Activated CD4-positive, CD25-positive, alpha-beta regulatory T cell (primary cell): ENCODE measurements at regions not wholly inside any gene's neighbourhood (a gene's known extent, or its start where the extent isn't known, plus 50 kb on each side); places are given as distances from the start of the nearest gene placed in this dataset.

ENCODE experiments used
- DNase-seq, 4 experiments: peaks; one replicate each; lab custom pipeline; 2025; lab: John Stamatoyannopoulos, UW

DNA sequence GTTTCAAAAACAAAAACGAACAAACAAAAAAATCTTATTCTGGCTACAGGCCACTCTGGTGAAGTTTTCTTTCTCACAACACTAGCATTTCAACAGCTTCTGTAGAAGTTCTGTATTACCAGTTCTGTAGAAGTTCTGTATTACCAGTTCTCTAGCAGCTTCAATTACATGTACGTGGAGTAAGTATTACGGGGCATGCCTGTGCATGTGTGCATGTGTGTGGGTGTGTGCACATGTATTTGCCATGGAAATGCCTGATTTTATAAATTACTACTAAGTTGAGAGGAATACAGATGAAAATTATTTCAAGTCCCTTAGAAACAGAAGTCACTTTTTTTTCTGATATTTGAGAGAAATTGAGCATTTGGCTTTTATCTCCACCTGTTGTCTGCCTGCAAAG lies 414.2 kb downstream of the FOXO1 start:
- DNase-seq: no peak

DNA sequence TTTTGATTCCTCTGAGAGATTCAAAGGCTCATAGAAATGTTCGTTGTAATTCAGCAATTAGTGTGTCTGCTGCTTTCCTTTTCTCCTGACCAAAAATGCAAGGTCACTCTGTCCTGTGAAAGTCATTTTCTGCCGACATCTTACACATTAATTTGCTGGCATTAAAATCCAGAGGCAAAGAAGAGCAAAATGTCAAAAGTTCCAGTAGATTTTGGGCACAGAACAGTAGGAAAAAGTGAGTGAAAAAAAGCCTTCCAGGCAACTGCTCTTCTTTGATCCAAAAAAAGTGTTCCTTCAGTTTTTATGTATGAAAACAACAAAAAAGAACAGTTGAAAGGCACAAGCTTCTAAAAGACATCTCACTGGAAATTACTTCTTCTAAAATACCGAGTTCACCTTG lies 413.8 kb downstream of the FOXO1 start:
- DNase-seq: no peak

DNA sequence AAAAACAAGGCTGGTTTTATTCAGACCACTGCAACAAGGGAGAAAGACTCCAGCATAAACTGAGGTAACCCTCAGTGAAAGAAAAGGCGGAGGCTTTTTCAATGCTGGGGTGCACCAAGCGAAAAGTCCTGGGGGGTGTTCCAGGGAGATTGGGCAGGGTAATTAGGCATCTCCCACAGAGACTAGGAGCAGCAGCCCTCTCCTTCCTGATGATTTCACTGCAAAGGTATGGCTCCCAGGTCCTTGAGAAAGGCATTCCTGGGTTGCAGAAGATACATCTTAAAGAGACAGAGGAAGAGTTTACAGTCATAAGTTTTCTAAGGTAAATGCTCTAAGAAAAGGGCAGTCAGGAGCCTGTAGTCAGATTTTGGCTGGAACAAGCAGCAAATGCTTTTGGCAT lies 412.0 kb downstream of the FOXO1 start:
- DNase-seq: no peak

- DNase-seq: no peak
Measured at GRCh38 chr13:40255551-40255950, 410.9 kb downstream of the FOXO1 start.

GRCh38 chr13:40259899-40260298 lies 406.5 kb downstream of the FOXO1 start:
- no peak for DNase-seq

DNA sequence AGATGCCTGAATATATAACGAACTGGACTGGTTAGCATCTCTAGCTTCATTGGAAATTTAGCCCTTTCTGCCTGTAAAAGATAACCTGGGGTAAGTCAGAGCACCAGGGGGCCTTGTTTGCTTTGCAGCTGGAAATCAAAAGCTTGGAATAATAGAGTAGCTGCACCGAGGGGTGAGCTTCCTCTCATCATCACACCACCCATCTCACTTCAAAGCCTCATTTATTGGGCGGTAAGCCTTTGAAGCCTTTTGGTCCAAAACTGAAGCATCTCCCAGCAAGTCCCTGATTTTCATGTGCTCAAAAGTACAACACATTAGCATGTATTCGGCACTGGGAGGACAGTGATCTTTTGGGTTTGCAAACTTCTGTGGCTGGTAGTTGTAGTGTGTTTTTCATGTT lies 405.1 kb downstream of the FOXO1 start:
- DNase-seq: no peak

- DNase-seq: no peak
Measured at GRCh38 chr13:40261947-40262346, 404.5 kb downstream of the FOXO1 start.

DNA sequence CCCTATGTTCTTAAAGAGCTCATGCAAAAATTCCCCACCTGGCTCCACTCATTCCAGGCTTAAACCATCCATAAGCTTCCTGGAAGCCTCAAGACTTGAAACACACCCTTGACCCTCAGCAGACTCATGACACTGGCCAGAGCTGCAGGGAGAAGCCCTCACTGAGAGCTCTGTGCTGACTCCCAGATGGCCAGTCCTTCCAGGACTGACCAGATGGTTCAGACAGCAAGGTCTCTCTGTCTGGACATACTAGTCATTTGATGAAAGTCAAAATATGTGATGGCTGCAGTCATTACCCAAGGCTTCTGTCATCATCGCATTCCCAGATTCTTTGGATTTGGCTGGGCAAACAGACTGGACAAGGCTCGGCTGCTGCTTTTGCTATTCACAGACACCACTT lies 397.4 kb downstream of the FOXO1 start:
- DNase-seq: no peak

DNA sequence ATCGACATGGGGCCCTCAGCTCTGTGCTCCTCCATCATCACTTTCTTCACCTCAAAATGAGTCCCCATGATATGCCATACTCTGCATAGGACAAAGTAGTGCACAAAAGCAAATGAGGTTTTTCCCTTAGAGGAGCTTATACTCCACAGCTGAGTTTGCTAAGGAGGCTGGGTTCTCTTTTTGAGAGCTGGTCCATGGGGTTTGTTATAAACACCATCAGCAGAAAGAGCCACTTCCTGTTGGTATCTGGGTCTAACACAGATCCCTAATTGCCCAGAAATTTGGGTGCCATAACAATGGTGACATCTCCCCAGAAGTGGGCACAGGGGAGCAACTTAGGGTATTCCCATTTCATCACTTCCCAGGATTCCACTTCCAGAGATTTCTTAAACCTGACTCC lies 395.7 kb downstream of the FOXO1 start:
- DNase-seq: no peak

- no peak for DNase-seq
Measured at GRCh38 chr13:40271271-40271885, 395.1 kb downstream of the FOXO1 start.

- peak in 1 of 4 experiments; percentile 6 for DNase-seq
Measured at GRCh38 chr13:40271931-40272775, 394.3 kb downstream of the FOXO1 start.

GRCh38 chr13:40272776-40273139 lies 393.7 kb downstream of the FOXO1 start:
- no peak for DNase-seq

DNA sequence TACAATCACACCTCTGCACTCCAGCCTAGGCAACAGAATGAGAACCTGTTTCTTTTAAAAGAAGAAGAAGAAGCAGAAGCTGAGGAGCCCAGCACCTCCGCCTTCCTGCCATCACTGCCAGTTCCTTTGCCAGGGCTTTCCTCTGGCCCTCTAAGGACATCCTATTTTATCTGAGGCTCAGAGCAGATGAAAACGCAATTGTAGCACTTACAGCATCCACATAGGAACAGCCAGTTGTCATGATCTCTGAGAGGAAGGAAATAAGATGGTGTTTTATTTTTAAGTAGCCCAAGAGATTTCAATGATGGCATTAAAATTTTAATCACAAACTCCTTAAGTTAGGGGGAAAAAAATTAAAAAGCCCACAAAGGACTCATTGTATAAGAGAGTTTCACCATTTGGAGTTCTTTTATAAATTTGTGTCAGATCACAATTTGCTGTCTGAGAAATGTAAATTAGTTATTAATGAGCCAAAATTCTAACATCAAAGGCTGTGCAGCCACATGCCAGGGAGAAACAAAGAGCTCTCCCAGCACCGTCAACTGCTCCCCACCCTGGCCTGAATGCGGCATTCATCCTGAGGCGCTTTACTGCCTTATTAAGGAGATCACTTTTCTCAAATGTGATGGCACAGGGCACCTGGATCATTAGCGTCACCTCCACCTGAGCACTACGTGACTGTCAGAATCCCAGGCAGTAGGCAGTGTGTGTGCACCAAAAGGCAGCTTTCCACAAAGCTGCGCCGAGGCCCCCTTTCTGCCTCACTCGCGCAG lies 393.0 kb downstream of the FOXO1 start:
- no peak for DNase-seq

GRCh38 chr13:40274103-40274502 lies 392.3 kb downstream of the FOXO1 start:
- DNase-seq: no peak

DNA sequence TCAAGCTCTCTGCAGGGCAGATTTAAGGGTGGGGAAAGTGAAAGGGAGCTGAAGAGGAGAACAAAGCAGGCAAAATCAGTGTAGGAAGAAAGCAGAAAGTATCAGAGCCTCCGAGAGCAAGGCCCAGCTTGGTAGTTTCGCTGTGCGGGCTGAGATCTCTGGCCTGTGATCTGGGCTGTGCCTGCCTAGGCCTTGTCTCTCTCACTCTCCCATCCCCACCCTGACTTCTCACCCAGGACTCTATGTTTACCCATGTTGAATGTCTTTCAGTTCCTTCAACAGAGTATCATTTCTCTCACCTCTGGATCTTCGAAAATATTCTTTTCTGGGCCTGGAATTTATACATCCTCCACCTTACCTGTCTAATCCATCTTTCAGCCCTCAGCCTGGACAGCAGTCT lies 391.3 kb downstream of the FOXO1 start:
- DNase-seq: no peak

DNA sequence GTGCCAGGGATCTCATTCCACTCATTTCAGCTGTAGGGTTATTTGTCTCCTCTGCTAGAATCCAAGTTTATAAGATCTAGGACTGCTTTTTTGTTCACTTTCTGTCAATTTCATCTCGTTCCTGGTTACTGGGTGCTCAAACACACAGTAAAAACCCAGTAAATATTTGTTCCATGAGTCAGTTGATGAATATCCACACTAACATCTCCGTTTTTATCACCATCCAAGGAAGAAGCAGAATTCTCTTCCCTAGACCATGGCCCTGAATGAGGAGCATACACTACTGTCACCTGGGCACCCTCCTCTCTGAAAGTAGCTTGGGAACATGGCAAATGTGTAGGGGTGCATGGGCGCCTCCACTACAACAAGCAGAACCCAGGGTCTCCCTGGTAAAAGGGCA lies 390.8 kb downstream of the FOXO1 start:
- DNase-seq: no peak

DNA sequence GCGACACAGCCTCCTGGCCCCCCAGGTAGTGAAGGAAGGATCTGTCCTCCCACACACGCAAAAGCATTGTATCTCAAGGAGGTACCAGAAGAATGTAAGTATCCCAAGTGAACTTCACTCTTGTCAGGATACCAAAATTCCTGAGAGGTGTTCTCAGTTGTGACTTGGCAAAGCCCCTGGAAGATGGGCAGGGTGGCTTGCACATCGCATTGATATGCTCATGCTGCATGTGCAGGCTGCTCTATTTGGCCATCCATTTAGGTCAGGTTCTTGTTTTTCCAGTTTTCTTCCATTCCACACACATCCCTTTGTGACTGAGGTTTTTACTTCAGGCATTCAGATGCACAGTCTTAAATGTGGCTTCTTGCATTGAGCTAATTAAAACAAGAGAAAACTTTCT lies 382.8 kb downstream of the FOXO1 start:
- no peak for DNase-seq

DNA sequence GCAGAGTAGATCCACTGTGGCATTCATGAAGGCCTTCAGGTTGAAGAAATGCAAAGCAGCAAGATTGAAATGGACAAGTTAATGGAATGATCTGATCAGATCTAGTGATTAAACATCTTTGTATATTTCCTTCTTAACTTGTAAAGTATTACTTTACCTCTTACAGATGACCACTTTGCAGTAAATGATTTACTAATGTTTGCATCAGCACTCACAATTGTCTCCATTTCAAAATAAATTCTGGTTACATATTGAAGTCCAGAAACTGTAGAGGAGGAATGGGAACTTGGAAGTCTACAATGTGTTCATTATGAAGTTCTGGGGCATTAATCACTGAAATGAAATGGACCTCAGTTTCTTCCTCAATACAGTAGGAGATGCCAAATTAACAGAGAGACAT lies 380.8 kb downstream of the FOXO1 start:
- no peak for DNase-seq

DNA sequence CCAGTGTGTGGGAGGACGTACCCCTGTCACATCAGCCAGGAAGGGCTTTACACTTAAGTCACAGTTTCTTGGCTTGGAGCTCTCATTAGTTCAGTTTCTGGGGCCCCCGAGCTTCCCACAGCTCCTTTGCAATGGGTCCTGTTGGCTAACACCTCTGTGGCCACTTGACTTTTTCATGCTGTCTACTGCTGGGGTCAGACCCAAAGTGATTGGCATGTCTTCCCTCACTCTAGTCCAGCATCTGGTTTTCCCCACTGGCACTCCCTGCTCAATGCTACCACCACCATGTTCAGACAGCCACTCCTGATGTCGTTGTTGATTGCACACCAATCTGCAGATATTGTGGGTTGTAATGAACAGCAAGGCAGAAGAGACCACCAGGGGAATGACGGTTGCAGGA lies 379.0 kb downstream of the FOXO1 start:
- DNase-seq: no peak

GRCh38 chr13:40288259-40288658 lies 378.2 kb downstream of the FOXO1 start:
- DNase-seq: no peak

DNA sequence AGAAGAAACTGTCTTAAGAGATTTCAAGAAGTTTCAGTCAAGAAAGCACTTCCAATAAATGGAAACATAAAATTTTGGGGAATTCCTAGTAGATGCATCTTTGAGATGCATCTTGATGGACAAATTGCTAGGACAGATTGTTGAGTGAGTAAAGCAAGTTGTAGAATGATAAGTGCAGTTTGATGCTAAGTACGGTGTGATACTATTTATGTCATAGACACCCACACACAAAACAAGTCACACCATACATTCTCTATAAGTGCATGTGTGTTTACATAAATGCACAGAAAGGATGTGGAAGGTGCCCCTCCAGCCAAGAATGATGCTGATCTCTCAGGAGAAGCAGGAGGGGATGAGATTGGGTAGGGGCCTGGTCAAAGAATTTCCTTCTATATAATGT lies 375.7 kb downstream of the FOXO1 start:
- DNase-seq: no peak

GRCh38 chr13:40292108-40292507 lies 374.3 kb downstream of the FOXO1 start:
- no peak for DNase-seq

GRCh38 chr13:40292536-40292935 lies 373.9 kb downstream of the FOXO1 start:
- no peak for DNase-seq
